ENCODE measurements at regions not wholly inside any gene's neighbourhood (a gene's known extent, or its start where the extent isn't known, plus 50 kb on each side); places are given as distances from the start of the nearest gene placed in this dataset.

GRCh38 chr10:109790647-109791046, 132.7 kb downstream of the XPNPEP1 start:
- TF ChIP-seq, protein P1, sequence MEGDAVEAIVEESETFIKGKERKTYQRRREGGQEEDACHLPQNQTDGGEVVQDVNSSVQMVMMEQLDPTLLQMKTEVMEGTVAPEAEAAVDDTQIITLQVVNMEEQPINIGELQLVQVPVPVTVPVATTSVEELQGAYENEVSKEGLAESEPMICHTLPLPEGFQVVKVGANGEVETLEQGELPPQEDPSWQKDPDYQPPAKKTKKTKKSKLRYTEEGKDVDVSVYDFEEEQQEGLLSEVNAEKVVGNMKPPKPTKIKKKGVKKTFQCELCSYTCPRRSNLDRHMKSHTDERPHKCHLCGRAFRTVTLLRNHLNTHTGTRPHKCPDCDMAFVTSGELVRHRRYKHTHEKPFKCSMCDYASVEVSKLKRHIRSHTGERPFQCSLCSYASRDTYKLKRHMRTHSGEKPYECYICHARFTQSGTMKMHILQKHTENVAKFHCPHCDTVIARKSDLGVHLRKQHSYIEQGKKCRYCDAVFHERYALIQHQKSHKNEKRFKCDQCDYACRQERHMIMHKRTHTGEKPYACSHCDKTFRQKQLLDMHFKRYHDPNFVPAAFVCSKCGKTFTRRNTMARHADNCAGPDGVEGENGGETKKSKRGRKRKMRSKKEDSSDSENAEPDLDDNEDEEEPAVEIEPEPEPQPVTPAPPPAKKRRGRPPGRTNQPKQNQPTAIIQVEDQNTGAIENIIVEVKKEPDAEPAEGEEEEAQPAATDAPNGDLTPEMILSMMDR (IDR thresholded peaks at IDR 0.05) = no peak
- TF ChIP-seq SIN3A (IDR thresholded peaks at IDR 0.05; ENCODE audit: borderline replicate concordance, insufficient read depth, low read depth, low read length) = no peak
- TF ChIP-seq, protein P2, sequence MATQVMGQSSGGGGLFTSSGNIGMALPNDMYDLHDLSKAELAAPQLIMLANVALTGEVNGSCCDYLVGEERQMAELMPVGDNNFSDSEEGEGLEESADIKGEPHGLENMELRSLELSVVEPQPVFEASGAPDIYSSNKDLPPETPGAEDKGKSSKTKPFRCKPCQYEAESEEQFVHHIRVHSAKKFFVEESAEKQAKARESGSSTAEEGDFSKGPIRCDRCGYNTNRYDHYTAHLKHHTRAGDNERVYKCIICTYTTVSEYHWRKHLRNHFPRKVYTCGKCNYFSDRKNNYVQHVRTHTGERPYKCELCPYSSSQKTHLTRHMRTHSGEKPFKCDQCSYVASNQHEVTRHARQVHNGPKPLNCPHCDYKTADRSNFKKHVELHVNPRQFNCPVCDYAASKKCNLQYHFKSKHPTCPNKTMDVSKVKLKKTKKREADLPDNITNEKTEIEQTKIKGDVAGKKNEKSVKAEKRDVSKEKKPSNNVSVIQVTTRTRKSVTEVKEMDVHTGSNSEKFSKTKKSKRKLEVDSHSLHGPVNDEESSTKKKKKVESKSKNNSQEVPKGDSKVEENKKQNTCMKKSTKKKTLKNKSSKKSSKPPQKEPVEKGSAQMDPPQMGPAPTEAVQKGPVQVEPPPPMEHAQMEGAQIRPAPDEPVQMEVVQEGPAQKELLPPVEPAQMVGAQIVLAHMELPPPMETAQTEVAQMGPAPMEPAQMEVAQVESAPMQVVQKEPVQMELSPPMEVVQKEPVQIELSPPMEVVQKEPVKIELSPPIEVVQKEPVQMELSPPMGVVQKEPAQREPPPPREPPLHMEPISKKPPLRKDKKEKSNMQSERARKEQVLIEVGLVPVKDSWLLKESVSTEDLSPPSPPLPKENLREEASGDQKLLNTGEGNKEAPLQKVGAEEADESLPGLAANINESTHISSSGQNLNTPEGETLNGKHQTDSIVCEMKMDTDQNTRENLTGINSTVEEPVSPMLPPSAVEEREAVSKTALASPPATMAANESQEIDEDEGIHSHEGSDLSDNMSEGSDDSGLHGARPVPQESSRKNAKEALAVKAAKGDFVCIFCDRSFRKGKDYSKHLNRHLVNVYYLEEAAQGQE (IDR thresholded peaks at IDR 0.05; ENCODE audit: insufficient read depth in 1 of 2, low read depth in 2 of 2, low read length in 1 of 2) = no peak
- no peak for TF ChIP-seq POLR2AphosphoS5 (IDR thresholded peaks at IDR 0.05; ENCODE audit: low read depth, low read length)
- no peak for TF ChIP-seq TCF7L2 (IDR thresholded peaks at IDR 0.05; ENCODE audit: low read depth, low read length)

Measured in Panc1 (cell line).